Daoy (cell line): ENCODE measurements at regions not wholly inside any gene's neighbourhood (a gene's known extent, or its start where the extent isn't known, plus 50 kb on each side); places are given as distances from the start of the nearest gene placed in this dataset.

ENCODE experiments used
- DNase-seq: peaks from one replicate; pipeline ENCODE4 v3.0.0-alpha.2; 2015; ENCODE audit warnings: low read depth

DNA sequence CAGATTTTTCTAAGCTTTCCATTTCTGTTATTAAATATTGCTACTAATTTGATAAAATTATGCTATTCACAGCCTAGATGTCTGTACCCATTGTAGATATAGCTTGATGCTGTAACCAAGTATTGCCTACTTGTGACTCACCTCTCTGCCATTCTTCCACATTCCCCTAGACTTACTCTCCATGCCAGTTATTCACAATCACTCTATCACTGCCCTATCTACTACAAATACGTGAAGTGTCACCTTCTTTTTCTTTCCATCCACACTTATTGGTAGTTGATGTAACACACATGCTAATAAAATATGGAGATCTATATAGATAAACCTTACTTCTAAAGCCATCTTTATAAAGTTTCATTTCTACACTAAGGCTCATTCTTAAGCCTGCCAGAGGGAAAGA, 179.4 kb upstream of the PACRGL start:
- DNase-seq: peak; percentile 59

DNA sequence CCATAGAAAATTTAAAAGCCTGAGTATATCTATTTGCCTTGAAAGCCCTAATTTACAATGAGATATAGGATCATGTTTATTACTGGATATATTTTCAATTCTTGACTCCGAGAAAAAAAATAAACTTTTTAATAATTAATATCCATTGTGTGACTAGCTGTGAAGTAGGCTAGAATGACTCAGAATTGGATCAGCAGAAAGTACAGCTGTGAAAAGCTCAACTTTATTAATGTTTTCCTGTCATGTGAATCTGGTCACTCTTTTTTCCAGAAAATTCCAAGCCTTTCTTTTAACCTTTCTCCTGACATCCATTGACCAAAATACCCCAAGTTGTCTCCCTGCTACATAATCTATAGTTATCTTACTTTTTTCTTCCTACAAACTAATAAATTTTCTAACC, 171.8 kb upstream of the PACRGL start:
- DNase-seq: no peak

DNA sequence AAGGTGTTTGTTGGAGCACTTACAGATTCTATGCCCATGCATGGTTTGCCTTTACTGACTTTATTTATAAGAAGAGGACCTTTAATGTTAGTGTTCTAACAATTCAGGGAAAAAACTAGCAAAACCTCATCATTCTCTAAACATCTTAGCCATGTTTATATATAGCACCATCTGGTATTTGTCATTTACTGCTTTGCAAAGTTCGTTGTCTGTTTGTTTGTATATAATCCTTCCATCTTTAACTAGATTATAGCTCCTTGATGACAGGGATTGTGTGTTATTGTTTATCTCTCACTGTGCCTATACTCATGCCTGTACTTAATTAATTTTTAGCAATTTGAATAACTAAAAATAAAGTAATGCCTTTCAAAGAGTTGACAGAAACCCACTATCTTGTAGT, 170.6 kb upstream of the PACRGL start:
- DNase-seq: no peak

DNA sequence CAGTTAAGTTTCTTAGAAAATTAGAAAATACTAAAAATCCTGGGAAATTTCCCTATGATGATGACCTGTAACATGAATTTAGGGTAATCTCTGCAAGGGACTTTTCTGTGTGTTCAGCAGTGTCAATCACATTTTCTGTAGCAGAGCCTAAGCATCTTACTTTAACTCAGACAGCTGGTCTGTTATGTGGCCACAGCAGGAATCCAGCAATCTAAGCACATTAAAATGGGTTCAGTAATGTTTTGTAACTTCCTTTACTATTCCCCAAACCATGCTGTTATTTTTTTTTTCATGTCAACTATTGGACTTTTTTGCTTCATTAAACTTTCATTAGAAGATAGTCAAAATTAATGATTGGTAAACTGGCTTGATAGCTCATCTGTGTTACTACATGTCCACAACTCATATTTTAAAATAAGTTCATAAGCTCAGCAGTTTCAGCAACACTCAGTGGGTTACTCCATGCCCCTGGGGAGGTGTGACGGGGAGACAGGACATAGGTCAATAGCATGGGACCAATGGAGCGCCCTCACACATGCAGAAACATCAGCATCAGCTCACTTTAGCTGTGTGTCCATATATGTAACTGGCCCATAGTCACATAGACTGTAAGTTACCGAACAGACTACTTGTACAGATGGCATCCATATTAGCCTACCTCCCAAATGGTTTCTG, 168.0 kb upstream of the PACRGL start:
- no peak for DNase-seq

DNA sequence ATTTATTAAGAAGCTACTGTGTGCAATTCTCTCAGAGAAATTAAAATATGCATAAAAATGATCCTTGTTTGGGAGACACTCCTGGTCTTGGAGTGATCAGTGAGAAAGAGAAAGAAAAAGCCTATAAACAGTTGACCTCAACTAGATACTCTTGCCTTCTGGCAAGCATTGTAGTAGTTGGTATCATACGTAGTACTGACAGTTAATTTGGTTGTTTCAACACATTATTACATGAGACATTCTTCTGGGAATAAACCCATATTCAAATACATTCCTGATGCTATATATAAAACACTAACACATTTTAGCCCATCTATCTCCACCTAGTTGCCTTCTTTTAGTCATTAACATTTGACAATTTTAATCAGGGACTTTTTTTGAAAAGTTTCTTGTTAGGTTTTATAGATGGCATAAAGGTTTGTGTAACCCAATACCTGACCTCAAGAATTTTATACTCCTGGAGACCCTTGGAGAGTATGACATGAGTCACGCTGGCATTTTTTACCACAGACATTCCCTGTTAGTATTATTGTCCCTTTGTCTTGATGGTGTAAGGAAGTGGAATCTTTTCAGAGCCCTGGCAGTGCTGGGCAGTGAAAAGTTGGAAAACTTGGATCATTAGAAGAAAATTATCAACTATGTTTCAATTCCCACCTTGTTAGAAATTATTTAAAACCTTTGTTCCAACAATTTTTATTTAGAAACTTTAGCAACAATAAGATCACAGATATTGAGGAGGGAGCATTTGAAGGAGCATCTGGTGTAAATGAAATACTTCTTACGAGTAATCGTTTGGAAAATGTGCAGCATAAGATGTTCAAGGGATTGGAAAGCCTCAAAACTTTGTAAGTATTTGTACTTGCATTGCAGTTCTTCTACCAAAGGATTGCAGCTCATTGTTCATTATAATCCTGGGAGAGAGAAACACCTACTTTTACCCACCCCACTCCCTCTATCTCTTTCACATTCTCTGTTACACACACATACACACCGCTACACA, 167.1 kb upstream of the PACRGL start:
- DNase-seq: peak; percentile 77

DNA sequence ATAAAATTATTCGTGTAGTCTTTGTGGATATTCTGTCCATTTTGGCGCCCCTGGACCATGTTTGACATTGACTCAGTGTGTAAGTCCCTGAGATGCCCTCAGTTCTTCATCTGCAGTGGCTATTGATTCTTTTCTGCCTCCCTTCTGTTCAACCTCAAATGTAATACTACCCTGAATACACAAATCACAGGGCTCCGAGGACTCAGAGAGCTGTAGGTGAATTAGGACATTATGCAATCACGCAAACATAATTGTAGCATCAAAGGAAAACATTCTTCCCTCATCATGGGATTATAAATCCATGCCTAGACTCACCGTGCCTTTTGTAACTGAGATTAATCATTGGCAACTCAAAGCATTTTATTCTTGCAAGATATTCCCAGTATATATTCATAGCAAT, 161.4 kb upstream of the PACRGL start:
- DNase-seq: no peak

DNA sequence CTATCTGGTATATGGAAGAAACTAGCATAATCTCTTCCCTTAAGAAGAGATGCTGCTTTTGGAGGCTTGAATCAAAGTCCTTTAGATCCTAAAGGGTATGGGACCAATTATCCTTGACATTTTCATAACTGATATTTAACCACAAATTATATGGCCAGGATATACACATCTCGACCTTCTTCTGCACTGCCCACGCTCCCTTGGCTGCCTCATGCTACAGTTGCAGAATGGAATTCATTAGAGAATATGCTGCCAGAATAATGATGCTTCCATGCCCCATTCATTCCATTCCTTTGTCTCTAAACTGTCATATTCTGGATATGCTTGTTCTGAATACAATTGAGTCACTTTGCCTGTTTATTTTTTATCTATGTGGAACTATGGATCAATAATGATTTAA, 157.1 kb upstream of the PACRGL start:
- no peak for DNase-seq

DNA sequence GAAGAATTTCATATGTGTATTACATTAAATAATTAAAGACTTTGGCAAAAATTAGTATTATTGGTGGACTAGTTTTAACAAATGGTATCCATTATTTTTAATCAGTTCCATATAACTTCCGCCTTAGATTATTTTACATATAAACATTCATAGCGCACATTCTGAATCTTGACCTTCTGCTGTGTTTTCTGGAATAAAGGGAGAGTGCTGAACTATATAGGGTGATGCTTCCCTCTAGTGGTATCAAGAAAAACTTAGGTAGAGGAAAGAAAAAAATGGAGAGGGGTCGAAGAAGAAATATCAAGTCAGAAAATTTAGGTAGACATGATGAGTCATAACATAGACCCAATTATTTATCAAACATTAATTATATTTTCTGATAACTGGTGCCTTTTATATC, 155.6 kb upstream of the PACRGL start:
- DNase-seq: peak; percentile 12

DNA sequence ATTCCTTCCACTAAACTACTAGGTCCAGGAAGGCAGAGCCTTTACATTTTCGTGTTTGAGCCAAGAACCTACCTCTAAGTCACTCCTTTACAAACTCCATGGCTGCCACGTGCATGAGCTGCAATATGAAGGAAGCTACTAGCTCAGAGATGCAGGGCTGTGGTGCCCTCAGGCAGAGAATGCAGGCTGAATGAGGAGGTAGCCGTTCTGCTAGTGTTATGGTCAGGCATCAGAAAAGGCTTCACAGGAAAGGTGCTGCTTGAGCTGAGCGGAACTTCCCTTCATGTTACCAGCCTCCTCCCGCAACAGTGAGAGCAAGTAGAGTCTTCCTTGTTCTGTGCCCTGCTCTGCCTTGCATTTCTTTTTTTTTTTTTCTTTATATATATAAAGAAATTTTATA, 148.3 kb upstream of the PACRGL start:
- no peak for DNase-seq

DNA sequence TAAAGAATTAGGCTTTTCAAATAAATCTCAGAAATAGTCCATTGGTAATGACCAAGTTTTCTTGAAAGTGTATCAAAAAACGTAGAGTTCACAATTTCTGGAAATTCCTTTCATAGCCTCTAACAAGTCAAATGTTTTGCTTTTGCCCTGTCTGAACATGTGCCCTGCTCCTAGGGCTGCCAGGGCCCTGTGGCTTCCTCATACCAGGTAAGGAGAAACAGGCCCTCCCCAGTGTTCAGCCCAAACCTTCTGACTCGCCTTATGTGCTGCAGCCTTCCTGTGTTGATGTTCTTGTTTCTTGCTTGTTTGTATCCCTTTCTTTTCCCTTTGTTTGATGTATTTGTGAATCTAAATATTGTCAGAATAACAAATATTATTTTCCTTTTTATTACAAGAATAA, 146.1 kb upstream of the PACRGL start:
- DNase-seq: no peak

DNA sequence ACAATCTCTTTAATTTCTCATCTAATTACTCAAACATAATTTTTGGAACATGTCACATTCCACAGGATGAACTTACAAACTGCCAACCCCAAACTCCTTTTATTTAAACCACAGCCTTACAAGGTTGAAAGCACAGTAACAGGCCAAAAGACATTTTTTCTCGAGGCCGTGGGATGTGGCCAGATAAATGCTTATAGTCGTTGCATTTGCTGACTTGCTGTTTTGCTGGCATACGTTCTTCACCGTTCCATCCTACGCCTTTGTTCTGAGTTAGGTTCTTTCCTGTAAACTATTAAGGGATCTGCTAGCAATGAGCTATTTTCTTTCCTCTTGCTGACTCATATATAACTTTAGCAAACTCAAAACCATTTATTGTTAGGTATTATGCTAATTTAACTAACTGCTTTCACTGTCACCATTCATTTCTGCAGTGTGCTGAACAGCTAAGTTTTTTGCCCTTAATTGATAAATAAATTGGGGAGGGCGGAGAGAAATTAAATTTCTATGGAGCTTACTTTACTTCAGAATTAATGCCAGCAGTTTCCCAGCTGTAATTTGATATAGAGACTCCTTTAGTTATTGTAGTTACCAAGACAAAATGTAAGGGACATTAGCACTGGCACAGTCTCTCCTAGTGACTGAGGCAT, 135.1 kb upstream of the PACRGL start:
- no peak for DNase-seq

DNA sequence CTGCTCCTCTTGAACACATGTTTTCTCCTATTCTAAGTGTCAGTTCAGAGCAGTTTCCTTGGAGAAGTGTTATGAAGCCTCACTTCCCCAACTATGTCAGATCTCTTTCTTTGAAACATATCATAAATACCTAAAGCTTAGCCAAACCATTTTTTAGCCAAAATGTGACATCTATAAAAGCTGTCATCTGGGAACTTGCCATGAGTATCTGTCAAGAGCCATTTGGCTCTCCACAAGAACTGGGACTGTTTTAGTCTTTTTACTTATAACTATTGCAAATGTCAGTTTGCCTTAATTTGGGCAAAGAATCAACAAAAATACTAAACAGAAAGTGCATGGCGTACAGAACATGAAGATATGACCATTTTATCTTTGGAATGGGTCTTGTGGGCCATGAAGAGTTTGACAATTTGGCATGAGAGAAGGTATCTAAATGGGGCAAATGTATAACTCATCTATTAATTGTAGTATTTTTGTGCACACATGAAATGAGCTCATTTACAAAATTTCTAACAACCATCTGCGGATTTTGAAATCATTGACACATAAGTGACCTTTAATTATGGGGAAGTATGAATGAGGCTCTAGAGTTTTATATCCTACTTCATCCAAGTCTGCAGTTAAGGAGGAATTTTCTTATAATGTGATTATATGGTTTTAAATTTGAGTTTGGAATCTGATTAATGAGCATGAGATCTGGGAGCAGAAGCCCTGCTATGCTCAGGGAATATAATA, 129.1 kb upstream of the PACRGL start:
- DNase-seq: no peak

DNA sequence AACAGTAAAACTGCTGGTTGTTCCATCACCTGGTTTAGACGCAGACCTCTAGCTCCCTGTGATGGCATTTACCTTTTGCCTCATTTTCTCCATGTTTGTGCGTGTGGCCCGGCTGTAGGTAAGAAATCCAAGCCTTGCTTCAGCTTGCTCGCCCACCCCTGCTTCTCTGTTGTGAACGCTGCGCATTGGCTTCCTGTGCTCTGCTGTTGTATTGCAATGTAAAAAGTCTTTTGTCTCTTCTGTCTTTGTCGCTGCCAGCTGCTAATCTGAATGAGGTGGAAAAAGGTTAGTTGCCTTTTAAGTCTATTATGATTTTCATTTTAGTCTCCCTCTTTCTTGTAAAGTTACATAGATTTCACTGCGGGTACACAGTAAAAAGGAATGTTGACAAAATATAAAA, 127.3 kb upstream of the PACRGL start:
- DNase-seq: no peak

DNA sequence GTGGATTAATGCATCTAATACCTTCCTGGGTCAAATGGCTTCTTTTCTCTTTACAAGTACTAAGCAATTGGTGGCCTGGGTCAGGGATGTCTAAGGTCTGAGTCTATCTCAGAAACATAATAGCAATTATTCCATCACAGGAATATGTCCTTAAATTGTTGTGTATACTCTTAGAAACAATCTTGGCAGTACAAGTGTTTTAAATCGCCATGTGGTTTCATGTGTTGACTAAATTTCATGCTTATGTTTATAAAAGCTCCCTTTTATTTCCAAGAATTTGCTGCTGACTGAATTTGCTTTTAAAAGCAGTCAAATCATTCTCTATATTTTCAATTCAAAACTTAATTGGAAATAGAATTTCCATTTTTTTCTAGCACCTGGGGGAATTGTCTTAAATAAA, 125.3 kb upstream of the PACRGL start:
- no peak for DNase-seq

DNA sequence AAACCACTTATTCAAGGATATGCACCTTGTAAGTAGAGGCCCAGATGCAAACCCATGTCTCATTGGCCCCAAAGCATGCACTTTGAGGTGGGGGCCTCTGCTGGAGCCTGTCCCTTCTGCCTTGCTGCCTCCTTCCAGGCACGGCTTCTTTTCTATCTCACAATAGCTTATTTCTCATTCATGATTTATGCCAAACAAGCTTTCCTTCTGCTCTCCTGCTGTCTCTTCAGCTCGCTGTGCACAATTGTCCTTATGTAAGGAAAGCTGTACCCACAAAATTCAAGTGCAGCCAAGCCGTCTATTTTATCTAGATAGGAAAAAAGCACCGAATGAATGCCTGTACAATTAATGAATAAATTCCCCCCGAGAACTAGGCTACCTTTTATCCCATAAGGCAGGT, 124.8 kb upstream of the PACRGL start:
- DNase-seq: no peak

DNA sequence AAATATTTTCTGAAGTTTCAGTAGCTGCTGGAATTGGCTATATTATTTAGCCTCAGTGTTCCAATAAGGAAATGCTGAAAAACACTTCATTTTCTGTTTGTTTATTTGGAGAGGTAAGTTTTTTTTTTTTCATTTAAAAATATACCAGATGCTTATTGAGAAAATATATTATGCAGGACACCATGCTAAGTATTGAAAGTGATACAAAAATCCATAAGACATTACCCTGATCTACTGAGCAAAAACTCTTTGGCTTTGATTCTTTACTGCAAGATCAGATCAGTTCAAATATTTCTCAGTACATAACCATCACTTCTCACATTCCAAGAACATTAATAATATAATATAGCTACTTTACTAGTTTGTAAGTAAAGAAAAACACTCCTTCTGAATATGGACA, 123.4 kb upstream of the PACRGL start:
- DNase-seq: no peak

DNA sequence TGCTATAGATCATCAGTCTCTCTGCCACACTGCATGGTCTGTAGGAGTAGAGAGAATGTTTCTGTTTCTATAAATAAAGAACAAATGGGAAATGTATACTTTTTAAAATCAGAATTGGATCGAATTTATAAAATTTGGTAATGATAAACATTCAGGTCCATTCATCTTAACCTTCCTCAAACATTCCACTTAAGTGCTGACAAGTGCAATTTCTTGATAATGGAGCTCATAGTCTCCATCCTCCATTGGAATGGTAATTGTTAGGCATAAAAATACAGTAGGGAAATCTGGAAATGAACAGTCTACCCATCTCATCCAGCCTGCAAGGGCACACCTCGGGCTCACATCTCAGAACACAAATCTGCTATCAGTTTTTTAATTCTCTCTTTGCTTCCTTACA, 122.6 kb upstream of the PACRGL start:
- no peak for DNase-seq

DNA sequence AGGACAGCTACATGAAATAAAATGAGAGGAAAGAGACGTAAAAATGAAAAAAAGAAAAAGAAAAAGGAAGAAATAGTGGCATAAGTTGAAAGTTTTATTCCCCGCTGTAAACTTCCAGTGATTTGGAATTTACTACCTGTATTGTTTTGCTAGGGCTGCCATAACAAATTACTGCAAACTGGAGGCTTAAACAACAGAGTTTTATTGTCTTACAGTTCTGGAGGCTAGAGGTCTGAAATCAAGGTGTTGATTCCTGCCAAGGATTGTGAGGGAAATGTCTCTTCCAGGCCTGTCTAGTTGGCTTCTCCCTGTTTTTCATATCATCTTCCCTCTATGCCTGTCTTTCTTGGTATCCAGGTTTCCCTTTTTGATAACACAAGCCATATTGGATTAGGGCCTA, 119.4 kb upstream of the PACRGL start:
- DNase-seq: no peak

DNA sequence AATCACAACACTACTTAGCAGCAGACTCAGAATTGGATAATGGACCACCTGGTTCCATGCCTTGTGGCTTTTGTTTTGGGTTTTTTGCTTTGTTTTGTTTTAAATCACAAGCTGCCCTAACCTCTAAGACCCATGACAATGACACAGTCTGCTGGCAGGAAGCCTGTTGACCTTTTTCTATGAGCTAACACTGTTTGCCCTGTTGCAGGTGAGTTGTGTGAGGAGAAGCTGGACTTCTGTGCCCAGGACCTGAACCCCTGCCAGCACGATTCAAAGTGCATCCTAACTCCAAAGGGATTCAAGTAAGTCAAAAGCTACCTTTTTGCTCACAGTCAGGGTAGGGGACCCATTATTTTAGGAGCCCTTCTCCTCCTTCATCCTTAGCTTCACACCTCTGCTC, 110.8 kb upstream of the PACRGL start:
- DNase-seq: no peak

DNA sequence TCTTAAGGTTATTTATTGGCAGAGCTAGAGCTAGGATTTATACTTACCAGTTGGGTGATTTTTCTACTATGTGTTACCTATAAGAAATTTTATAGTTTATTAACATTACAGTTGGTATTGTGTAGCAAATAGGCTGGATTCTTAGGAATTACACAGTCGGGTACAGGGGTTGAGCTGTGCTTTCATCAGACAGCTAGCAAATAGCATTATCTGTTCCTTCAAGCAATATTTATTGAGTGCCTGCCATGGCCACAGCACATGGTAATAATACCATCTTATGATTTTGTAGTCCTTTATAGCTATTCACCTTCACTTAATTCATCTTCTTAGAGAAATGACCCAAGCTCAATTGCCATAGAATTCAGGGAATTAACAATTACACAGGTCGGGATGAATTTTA, 109.4 kb upstream of the PACRGL start:
- DNase-seq: no peak

DNA sequence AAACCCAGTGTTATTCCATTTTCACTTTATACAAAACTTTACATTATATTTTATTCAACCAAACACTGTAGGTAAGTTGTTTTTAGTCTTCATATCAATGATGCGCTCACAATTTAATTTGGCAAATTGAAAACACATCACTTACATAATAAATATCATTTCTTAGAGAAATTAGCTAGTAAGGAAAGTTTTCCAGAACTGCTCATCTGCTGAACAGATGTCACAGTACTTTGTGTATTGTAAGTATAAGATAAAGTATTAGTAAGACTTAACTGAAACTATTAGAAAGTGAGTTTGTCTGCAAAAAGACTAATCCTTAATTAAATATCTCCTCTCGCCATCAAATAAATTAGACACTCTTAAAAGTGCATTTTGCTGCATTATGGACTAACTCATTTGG, 108.7 kb upstream of the PACRGL start:
- no peak for DNase-seq

DNA sequence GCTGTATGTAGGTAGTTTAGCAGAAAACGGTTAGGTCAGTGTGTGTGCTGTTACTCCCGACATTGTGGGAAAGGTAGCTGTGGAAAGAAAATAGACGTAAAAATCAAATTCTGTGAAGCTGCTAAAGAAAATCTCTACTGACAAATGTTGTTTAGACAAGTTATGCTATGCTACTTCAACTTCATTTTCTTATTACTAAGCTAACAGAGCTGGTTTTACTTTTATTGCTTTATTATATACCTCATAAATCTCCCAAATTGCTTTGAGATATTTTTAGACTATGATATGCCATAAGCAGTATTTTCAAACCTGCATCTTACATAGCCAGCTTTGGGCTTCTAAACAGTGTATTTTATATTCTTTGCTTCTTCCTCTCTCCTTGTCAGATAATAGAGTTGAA, 108.2 kb upstream of the PACRGL start:
- DNase-seq: no peak
